Ovary (tissue), 7 donors: ENCODE measurements at regions not wholly inside any gene's neighbourhood (a gene's known extent, or its start where the extent isn't known, plus 50 kb on each side); places are given as distances from the start of the nearest gene placed in this dataset.
A peak's percentile ranks its signal among the peaks of the same experiment; 100 is the strongest.
"Not testable (repeated sequence)": the region's sequence is repeated elsewhere in the genome, so short reads cannot be mapped to it uniquely, and the experiment has no call there.

Source experiments
- DNase-seq, 5 donors: peaks; one replicate each; pipeline ENCODE4 v3.0.0-alpha.2; 2019 to 2020
- H3K27ac ChIP-seq, 2 donors: fragments of 200-600 bp; one replicate each; pipeline versions ENCODE4 v1.5.1 to v1.8.0; 2019 to 2022
- H3K27me3 ChIP-seq: fragments of 200-600 bp; one replicate; pipeline ENCODE4 v1.8.0; 2022
- H3K36me3 ChIP-seq: fragments of 200-600 bp; sonication (generic); one replicate; pipeline ENCODE4 v1.5.1; 2019
- H3K4me1 ChIP-seq: one replicate; pipeline ENCODE4 v1.8.1; 2013; ENCODE audit warnings: mild to moderate bottlenecking, moderate library complexity; ENCODE audit not compliant: insufficient read depth
- H3K4me3 ChIP-seq: fragments of 200-600 bp; sonication (generic); one replicate; pipeline ENCODE4 v1.5.1; 2017
- H3K9me3 ChIP-seq, 2 donors: fragments of 200-600 bp in 1 of 2; sonication (generic) in 1 of 2; one replicate each; pipeline versions ENCODE4 v1.5.1 to v1.8.1; 2013 to 2019; ENCODE audit warnings: mild to moderate bottlenecking in 1 of 2, moderate library complexity in 1 of 2
- WGBS, 3 donors: extraction: QIAGEN DNeasy Blood & Tissue Kit in 1 of 3; methylation state at CpG; one replicate each; pipeline versions ENCODE4 v1.1.5 to v1.1.7; 2013 to 2017; 5-methylcytosine and 5-hydroxymethylcytosine counted together
- intact Hi-C, 4 donors: fragments of 100-400 bp; cut with DNase I; formaldehyde crosslinking; loops; one replicate each; pipeline versions ENCODE4 v1.11.0 to v1.15.1; 2022 to 2023
- donor health status: DM: no; HTN: no; CAD: no; lungs with moderate emphysema.
- donor health status: DM: no; HTN: no; CAD: no.
- donor health status: Bipolar disorder and iron deficiency.
- donor health status: DM: no; HTN: no; CAD: no.
- donor health status: DM: yes; HTN: yes; CAD: no.

DNA sequence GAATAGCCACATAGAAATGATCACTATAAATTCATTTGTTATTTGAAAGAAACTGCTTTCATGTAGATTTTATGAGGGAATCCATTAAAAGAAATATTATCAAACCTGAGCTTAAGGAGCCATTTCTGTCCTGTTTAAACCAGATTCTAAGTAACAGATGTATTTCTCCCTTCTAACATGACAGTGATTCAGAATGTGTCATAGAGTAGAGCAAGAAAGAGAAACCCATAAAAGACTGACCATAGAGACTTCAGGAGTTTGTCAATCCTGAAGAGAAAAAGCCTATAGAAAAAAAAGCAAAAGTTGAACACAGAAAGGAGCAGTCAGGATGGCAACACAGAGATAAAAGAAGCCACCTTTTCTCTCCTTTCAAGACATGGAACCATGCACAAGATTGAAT is 390.6 kb downstream of the PRIM2 start:
- DNase-seq, H3K36me3 ChIP-seq, H3K9me3 ChIP-seq, intact Hi-C loops, H3K4me3 ChIP-seq, H3K4me1 ChIP-seq, H3K27ac ChIP-seq, H3K27me3 ChIP-seq: not testable (repeated sequence)

DNA sequence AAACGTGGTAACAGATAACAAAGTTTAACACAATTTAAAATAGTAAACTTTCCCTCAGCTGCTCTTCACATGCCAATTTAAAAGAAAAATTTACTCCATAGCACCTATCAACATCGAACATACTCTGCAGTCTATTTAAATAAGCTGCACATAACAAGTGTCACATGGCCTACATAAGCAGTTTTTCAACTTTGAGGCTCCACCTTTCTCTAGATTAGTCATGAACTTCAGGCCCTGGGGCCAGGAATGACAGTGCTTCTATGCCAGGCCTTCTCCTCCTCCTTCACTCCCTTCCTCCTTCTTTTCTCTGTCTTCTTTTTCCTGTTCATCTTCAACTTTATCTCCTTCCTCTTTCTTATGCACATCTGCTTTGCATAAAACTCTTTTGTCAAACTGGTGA is 405.1 kb downstream of the PRIM2 start:
- H3K27ac ChIP-seq, H3K36me3 ChIP-seq, H3K4me1 ChIP-seq, intact Hi-C loops, H3K4me3 ChIP-seq, DNase-seq, H3K27me3 ChIP-seq, H3K9me3 ChIP-seq: not testable (repeated sequence)
- 28 to 71% (median 56%) methylated on average over 1 to 2 of the region's 2 CpGs for WGBS, 3 donors

- 80 to 82% (median 81%) methylated on average over 10 of the region's 10 CpGs for WGBS, 3 donors
- intact Hi-C loops, H3K27ac ChIP-seq, H3K4me3 ChIP-seq, DNase-seq, H3K27me3 ChIP-seq, H3K9me3 ChIP-seq, H3K36me3 ChIP-seq, H3K4me1 ChIP-seq: not testable (repeated sequence)
These were observed 406.5 kb downstream of the PRIM2 start for GRCh38 chr6:57723815-57724401.

DNA sequence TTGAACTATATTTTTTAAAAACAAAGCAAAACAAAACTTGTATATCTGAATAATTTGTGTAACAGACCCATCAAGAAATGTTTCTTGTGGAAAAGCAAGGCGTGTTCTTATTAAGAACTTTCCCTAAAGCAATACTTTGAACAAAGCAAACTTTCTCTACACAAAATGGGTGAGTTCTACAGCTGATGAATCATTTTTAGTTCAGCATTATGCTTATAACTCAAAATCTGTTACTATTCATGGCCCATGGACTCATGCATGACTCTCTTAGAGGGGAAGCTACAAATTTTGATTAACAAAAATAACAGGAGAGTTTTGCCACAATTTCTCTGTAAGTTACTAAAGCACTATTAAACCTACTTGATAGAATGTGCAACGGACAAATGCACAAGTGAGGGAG is 412.0 kb downstream of the PRIM2 start:
- WGBS, 3 donors, result 57 to 71% (median 69%) methylated on average over 1 of the region's 2 CpGs
- H3K27ac ChIP-seq, H3K9me3 ChIP-seq, intact Hi-C loops, H3K36me3 ChIP-seq, H3K4me1 ChIP-seq, DNase-seq, H3K4me3 ChIP-seq, H3K27me3 ChIP-seq: not testable (repeated sequence)

DNA sequence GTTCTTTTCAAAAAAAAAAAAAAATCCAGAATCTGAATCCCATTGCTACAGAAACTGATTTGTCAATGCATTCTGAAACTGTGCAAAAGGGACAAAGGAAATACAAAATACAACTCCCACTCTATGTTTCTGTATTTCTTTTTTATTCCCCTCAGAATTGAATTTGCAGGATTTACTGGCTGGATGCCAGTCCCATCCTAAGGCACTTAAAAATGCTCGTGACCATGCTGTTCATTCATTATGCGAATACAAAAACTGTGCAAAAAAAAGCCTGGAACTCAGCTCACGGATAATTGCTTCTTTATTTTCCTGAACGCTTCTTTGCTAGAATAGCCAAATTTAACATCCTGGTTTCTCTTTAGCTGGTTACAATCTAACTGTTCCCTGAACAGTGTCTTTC is 413.3 kb downstream of the PRIM2 start:
- H3K9me3 ChIP-seq, H3K4me1 ChIP-seq, H3K4me3 ChIP-seq, H3K36me3 ChIP-seq, H3K27me3 ChIP-seq, DNase-seq, intact Hi-C loops, H3K27ac ChIP-seq: not testable (repeated sequence)
- 47 to 62% (median 56%) methylated on average over 4 of the region's 4 CpGs for WGBS, 3 donors

GRCh38 chr6:57747716-57748115 is 430.3 kb downstream of the PRIM2 start:
- H3K27ac ChIP-seq, H3K4me3 ChIP-seq, intact Hi-C loops, H3K27me3 ChIP-seq, H3K9me3 ChIP-seq, DNase-seq, H3K4me1 ChIP-seq, H3K36me3 ChIP-seq: not testable (repeated sequence)
- 78 to 91% (median 86%) methylated on average over 4 to 5 of the region's 5 CpGs for WGBS, 3 donors

DNA sequence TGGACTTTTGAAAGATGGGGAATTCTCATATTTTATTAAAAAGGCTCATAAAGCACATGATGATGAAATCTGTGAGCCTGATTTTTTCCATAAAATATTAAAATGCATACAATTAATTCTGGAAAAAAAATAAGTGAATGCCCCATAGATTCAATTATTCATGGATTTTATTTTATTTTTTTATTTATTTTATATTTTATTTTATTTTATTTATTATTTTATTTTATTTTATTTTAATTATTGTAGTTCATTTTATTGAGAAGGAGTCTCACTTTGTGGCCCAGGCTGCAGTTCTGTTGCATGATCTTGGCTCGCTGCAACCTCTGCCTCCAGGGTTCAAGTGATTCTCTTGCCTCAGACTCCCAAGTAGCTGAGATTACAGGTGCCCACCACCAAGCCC is 442.4 kb downstream of the PRIM2 start:
- H3K27me3 ChIP-seq, H3K9me3 ChIP-seq, H3K36me3 ChIP-seq, H3K4me3 ChIP-seq, intact Hi-C loops, H3K27ac ChIP-seq, DNase-seq, H3K4me1 ChIP-seq: not testable (repeated sequence)
- WGBS, 3 donors, result 70 to 88% (median 85%) methylated on average over 1 of the region's 1 CpG

- H3K27ac ChIP-seq, H3K27me3 ChIP-seq, intact Hi-C loops, DNase-seq, H3K4me1 ChIP-seq, H3K4me3 ChIP-seq, H3K36me3 ChIP-seq, H3K9me3 ChIP-seq: not testable (repeated sequence)
- WGBS, 3 donors, result 3 to 4% (median 4%) methylated on average over 17 to 25 of the region's 25 CpGs
These were observed 475.4 kb downstream of the PRIM2 start for GRCh38 chr6:57792720-57793397.

GRCh38 chr6:57793398-57793762 is 475.9 kb downstream of the PRIM2 start:
- H3K27ac ChIP-seq, H3K4me1 ChIP-seq, DNase-seq, H3K9me3 ChIP-seq, intact Hi-C loops, H3K27me3 ChIP-seq, H3K4me3 ChIP-seq, H3K36me3 ChIP-seq: not testable (repeated sequence)
- WGBS, 3 donors, result 6 to 12% (median 7%) methylated on average over 9 of the region's 9 CpGs

- 2 to 3% (median 2%) methylated on average over 38 of the region's 38 CpGs for WGBS, 3 donors
- peak overlapping the region; percentile 12 for H3K4me3 ChIP-seq
- H3K9me3 ChIP-seq, H3K4me1 ChIP-seq, H3K27me3 ChIP-seq, H3K36me3 ChIP-seq, H3K27ac ChIP-seq, intact Hi-C loops: not testable (repeated sequence)
- peak in 1 of 5 donors; percentile 47 for DNase-seq
These were observed 482.5 kb downstream of the PRIM2 start for GRCh38 chr6:57799703-57800479.

GRCh38 chr6:57808581-57808980 is 491.2 kb downstream of the PRIM2 start:
- H3K36me3 ChIP-seq, H3K27ac ChIP-seq, H3K9me3 ChIP-seq, intact Hi-C loops, DNase-seq, H3K4me1 ChIP-seq, H3K4me3 ChIP-seq, H3K27me3 ChIP-seq: not testable (repeated sequence)
- WGBS, 3 donors, result 2 to 6% (median 5%) methylated on average over 21 of the region's 21 CpGs

- DNase-seq, intact Hi-C loops, H3K36me3 ChIP-seq, H3K4me1 ChIP-seq, H3K4me3 ChIP-seq, H3K27me3 ChIP-seq, H3K9me3 ChIP-seq, H3K27ac ChIP-seq: not testable (repeated sequence)
- WGBS, 3 donors, result 10 to 30% (median 27%) methylated on average over 11 to 12 of the region's 12 CpGs
These were observed 492.0 kb downstream of the PRIM2 start for GRCh38 chr6:57809454-57809853.
